HG02610 (cell line): ENCODE measurements at regions not wholly inside any gene's neighbourhood (a gene's known extent, or its start where the extent isn't known, plus 50 kb on each side); places are given as distances from the start of the nearest gene placed in this dataset.
"Not testable (repeated sequence)": the region's sequence is repeated elsewhere in the genome, so short reads cannot be mapped to it uniquely, and the experiment has no call there.

Source experiments
- ATAC-seq: cut with Tn5 transposase; IDR thresholded peaks from one replicate; pipeline ENCODE4 v1.9.1; 2021; ENCODE audit warnings: mild to moderate bottlenecking, moderate library complexity; ENCODE audit not compliant: unreplicated experiment

- no peak for ATAC-seq
Observed at GRCh38 chr7:93048136-93048930, 69.4 kb downstream of the SAMD9 start.

GRCh38 chr7:93047514-93048099 is 70.2 kb downstream of the SAMD9 start:
- ATAC-seq, result peak; percentile 60

- ATAC-seq, result no peak
Observed at GRCh38 chr7:93046641-93047040, 71.1 kb downstream of the SAMD9 start.

- ATAC-seq, result no peak
Observed at GRCh38 chr7:93044147-93044810, 73.5 kb downstream of the SAMD9 start.

GRCh38 chr7:93043385-93043985 is 74.3 kb downstream of the SAMD9 start:
- no peak for ATAC-seq

- no peak for ATAC-seq
Observed at GRCh38 chr7:93040355-93040754, 77.4 kb downstream of the SAMD9 start.

GRCh38 chr7:93039786-93040185 is 78.0 kb downstream of the SAMD9 start:
- no peak for ATAC-seq

GRCh38 chr7:93039282-93039681 is 78.5 kb downstream of the SAMD9 start:
- no peak for ATAC-seq

- peak; percentile 94 for ATAC-seq
Observed at GRCh38 chr7:93036807-93037206, 81.0 kb downstream of the SAMD9 start.

- no peak for ATAC-seq
Observed at GRCh38 chr7:93036149-93036640, 81.6 kb downstream of the SAMD9 start.

GRCh38 chr7:93031795-93032194 is 86.0 kb downstream of the SAMD9 start:
- no peak for ATAC-seq

- no peak for ATAC-seq
Observed at GRCh38 chr7:93030605-93031225, 87.1 kb downstream of the SAMD9 start.

- ATAC-seq, result no peak
Observed at GRCh38 chr7:93029056-93029455, 88.7 kb downstream of the SAMD9 start.

- ATAC-seq, result no peak
Observed at GRCh38 chr7:93028610-93029009, 89.2 kb downstream of the SAMD9 start.

- ATAC-seq, result no peak
Observed at GRCh38 chr7:93027044-93027443, 90.7 kb downstream of the SAMD9 start.

GRCh38 chr7:93026425-93026824 is 91.4 kb downstream of the SAMD9 start:
- ATAC-seq, result no peak

- no peak for ATAC-seq
Observed at GRCh38 chr7:93025389-93025788, 92.4 kb downstream of the SAMD9 start.

- not testable (repeated sequence) for ATAC-seq
Observed at GRCh38 chr7:93022931-93023478, 94.8 kb downstream of the SAMD9 start.

GRCh38 chr7:93021748-93022147 is 96.0 kb downstream of the SAMD9 start:
- ATAC-seq, result no peak

- ATAC-seq, result no peak
Observed at GRCh38 chr7:93018716-93019115, 99.1 kb downstream of the SAMD9 start.
